Esophagus (tissue), 2 donors: ENCODE measurements at regions not wholly inside any gene's neighbourhood (a gene's known extent, or its start where the extent isn't known, plus 50 kb on each side); places are given as distances from the start of the nearest gene placed in this dataset.
A peak's percentile ranks its signal among the peaks of the same experiment; 100 is the strongest.
"Not testable (repeated sequence)": the region's sequence is repeated elsewhere in the genome, so short reads cannot be mapped to it uniquely, and the experiment has no call there.

Source experiments
- H3K27ac ChIP-seq, 2 donors: one replicate each; pipeline ENCODE4 v1.5.1; 2013; ENCODE audit warnings: low read depth in 2 of 2, mild to moderate bottlenecking in 2 of 2, inconsistent platforms in 1 of 2, low read length in 1 of 2, moderate library complexity in 1 of 2
- H3K27me3 ChIP-seq, 2 donors: one replicate each; pipeline ENCODE4 v1.6.1; 2013; ENCODE audit warnings: low read length in 2 of 2, control low read depth in 1 of 2, mild to moderate bottlenecking in 1 of 2; ENCODE audit not compliant: insufficient read depth in 2 of 2, control insufficient read depth in 1 of 2
- H3K36me3 ChIP-seq, 2 donors: one replicate each; pipeline ENCODE4 v1.6.1; 2013; ENCODE audit warnings: low read length in 1 of 2; ENCODE audit not compliant: control insufficient read depth in 2 of 2, insufficient read depth in 2 of 2
- H3K4me1 ChIP-seq, 2 donors: one replicate each; pipeline ENCODE4 v1.6.1; 2013; ENCODE audit warnings: low read length in 1 of 2; ENCODE audit not compliant: control insufficient read depth in 2 of 2, insufficient read depth in 2 of 2
- H3K4me3 ChIP-seq, 2 donors: one replicate each; pipeline ENCODE4 v1.5.1; 2013; ENCODE audit warnings: low read length in 2 of 2, mild to moderate bottlenecking in 2 of 2, low read depth in 1 of 2, moderate library complexity in 1 of 2
- H3K9me3 ChIP-seq, 2 donors: one replicate each; pipeline ENCODE4 v1.6.1; 2013; ENCODE audit warnings: mild to moderate bottlenecking in 2 of 2, low read depth in 1 of 2, low read length in 1 of 2, moderate library complexity in 1 of 2; ENCODE audit not compliant: control insufficient read depth in 2 of 2, insufficient read depth in 1 of 2
- WGBS, 2 donors: extraction: QIAGEN DNeasy Blood & Tissue Kit; methylation state at CpG; one replicate each; pipeline ENCODE4 v1.1.7; 2013; 5-methylcytosine and 5-hydroxymethylcytosine counted together
- donor health status: healthy with polysubstance abuse.
- donor health status: Bipolar disorder and iron deficiency.

GRCh38 chr9:40592406-40592805, 536.1 kb downstream of the FOXD4L6 start:
- not testable (repeated sequence) for H3K27me3 ChIP-seq, H3K36me3 ChIP-seq, H3K4me3 ChIP-seq, H3K9me3 ChIP-seq, H3K4me1 ChIP-seq
- H3K27ac ChIP-seq, result peak overlapping the region in 1 of 2 donors; percentile 21
- 81 to 88% methylated on average over 4 of the region's 4 CpGs for WGBS, 2 donors

GRCh38 chr9:40591915-40592314, 536.6 kb downstream of the FOXD4L6 start:
- H3K27me3 ChIP-seq, H3K9me3 ChIP-seq, H3K36me3 ChIP-seq, H3K4me1 ChIP-seq, H3K4me3 ChIP-seq: not testable (repeated sequence)
- peak overlapping the region in 1 of 2 donors; percentile 57 for H3K27ac ChIP-seq
- WGBS, 2 donors, result 70 to 100% methylated on average over 1 to 2 of the region's 2 CpGs

GRCh38 chr9:40587475-40588195, 540.8 kb downstream of the FOXD4L6 start:
- H3K27me3 ChIP-seq, H3K4me1 ChIP-seq, H3K36me3 ChIP-seq, H3K4me3 ChIP-seq, H3K9me3 ChIP-seq: not testable (repeated sequence)
- WGBS, 2 donors, result 77 to 84% methylated on average over 13 to 15 of the region's 15 CpGs
- H3K27ac ChIP-seq, result peak overlapping the region; percentile 38 to 39

GRCh38 chr9:40584039-40584438, 544.4 kb downstream of the FOXD4L6 start:
- H3K36me3 ChIP-seq, H3K9me3 ChIP-seq, H3K4me1 ChIP-seq, H3K27ac ChIP-seq, H3K27me3 ChIP-seq: not testable (repeated sequence)
- H3K4me3 ChIP-seq, result peak overlapping the region in 1 of 2 donors; percentile 26
- WGBS, 2 donors, result 56 to 67% methylated on average over 32 to 44 of the region's 67 CpGs

GRCh38 chr9:40583230-40583629, 545.3 kb downstream of the FOXD4L6 start:
- 64 to 67% methylated on average over 5 of the region's 7 CpGs for WGBS, 2 donors
- not testable (repeated sequence) for H3K36me3 ChIP-seq, H3K4me3 ChIP-seq, H3K27ac ChIP-seq, H3K9me3 ChIP-seq, H3K27me3 ChIP-seq, H3K4me1 ChIP-seq

- WGBS, 2 donors, result 89 to 92% methylated on average over 12 of the region's 12 CpGs
- not testable (repeated sequence) for H3K9me3 ChIP-seq, H3K27me3 ChIP-seq, H3K4me1 ChIP-seq, H3K27ac ChIP-seq, H3K36me3 ChIP-seq, H3K4me3 ChIP-seq
These were observed 549.6 kb downstream of the FOXD4L6 start for GRCh38 chr9:40578908-40579307.
